HL-60/S4 treated with retinoic acid at 250 ng/mL for 4 days and 3 days (cell line): ENCODE measurements at regions not wholly inside any gene's neighbourhood (a gene's known extent, or its start where the extent isn't known, plus 50 kb on each side); places are given as distances from the start of the nearest gene placed in this dataset.
"Not testable (repeated sequence)": the region's sequence is repeated elsewhere in the genome, so short reads cannot be mapped to it uniquely, and the experiment has no call there.

ENCODE experiments used
- in situ Hi-C: fragments of 300-500 bp; cut with MboI; formaldehyde crosslinking; loops from 2 replicates; pipeline ENCODE4 v1.7.0; 2022; ENCODE audit warnings: low sequenced_read_pairs

DNA sequence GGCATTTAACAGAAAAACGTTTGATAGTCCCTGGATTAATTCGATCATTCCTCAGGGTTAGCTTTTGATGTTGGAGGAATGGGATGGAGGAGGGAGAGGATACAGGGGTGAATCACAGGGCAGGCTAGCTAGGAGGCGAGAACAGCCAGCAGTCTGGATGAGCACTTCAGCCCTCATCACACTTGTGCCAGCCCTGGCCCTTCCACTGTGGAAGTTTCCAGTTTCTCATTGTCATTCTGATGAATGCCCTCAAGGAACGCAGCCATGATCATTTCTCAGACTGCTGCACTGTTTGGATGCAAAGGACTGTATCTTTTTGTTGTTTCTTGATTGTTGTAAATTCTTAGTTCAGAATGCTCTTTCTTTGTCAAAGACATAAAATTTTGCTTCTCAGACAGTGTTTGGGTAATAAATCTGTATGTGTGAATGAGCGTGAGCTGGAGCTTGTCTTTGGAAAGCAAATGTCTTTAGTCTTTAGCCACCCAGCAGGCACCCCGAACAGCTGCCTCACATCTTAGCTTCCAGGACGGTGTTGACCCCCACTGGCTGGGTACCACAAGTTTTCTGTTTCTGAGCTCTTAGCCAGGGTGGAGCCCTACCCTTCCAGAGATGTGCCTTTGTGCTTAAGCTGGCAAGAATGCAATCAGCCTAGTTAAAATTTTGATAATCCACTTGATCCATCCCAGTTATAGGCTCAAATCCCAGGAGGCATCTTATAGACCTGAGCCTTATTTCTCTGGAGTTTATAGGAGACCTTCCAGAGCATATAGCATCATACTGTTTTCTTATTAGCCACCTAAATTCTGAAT lies 121.1 kb downstream of the PDCD6IP start:
- in situ Hi-C loops, result no loop called here

DNA sequence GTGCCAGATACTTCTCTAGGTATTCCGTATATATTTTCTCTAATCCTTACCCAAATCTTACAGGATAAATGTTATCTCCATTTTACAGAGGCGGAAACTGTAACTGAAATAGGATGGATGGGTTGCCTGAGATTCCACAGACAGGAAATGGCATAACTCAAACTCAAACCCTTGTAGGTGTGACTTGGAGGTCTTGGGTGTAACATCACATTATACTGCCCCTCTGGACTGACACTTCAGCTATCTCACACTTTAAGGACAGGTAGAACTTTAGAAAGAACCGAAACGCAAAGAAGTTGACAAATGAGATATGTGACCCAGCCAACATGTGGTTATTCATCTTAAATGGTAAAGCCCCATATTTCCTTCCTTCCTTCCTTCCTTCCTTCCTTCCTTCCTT lies 122.1 kb downstream of the PDCD6IP start:
- in situ Hi-C loops, result no loop called here

- in situ Hi-C loops, result no loop called here
These were observed 123.2 kb downstream of the PDCD6IP start for GRCh38 chr3:33921608-33922007.

DNA sequence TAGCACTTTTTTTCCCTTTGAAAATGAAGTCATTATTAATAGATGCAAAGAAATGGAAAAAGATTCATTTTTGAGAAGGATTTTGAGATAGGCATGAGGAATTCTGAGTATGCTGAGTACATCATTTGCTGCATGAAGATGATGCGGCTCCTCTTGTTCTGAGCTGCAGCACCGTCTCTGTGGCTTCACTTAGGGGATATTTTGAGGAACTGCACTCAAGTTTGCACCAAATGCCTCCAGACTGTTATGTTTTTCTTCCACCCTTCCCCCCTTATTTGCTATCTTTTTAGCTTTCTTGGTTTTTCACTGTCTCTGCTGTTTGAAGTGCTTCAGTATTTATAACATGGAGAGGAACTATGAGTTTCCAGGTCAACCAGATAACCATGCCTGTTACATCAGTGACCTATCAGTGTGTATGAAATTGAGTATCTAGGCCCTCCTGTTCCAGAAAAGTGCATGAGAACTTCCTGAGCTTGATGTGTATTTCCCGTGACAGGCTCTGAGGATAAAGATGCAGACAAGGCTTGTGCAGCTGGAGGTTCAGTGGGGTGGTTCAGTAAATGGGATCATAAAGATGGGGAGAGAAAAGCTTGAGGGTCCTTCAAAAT lies 128.7 kb downstream of the PDCD6IP start:
- in situ Hi-C loops, result no loop called here

DNA sequence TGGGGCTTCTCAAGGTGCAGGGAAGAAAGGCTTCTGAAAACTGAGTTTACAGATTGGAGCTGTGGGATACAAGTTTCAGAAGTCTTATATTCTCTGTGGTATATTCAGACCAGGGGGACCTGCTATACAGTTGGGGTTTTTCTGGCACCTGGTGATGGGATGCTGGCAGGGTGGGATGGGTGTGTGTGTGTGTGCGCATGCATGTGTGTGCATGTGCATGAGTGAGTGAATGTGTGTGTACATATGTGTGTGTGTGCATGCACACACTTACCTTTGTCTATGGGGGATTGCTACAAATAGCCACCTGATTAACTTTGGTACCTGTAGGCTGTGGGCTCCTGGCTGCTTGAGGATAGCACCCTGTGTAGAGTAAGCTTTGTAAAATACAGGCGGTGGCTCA lies 131.4 kb downstream of the PDCD6IP start:
- in situ Hi-C loops, result no loop called here

DNA sequence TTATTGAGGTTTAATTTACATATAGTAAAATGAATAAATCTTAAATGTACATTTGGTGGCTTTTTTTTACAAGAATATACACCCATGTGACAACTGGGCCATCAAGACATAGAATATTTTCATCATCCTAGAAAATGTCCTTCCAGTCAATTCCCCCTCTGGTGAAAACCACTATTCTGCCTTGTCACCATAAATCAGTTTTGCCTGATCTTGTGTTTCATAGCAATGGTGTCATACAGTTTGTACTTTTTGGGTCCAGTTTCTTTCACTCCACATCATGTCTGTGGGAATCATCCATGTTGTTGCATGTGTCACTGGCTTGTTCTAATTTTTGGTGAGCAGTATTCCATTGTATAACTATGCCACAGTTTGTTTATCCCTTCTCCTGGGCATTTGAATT lies 133.1 kb downstream of the PDCD6IP start:
- in situ Hi-C loops, result no loop called here

DNA sequence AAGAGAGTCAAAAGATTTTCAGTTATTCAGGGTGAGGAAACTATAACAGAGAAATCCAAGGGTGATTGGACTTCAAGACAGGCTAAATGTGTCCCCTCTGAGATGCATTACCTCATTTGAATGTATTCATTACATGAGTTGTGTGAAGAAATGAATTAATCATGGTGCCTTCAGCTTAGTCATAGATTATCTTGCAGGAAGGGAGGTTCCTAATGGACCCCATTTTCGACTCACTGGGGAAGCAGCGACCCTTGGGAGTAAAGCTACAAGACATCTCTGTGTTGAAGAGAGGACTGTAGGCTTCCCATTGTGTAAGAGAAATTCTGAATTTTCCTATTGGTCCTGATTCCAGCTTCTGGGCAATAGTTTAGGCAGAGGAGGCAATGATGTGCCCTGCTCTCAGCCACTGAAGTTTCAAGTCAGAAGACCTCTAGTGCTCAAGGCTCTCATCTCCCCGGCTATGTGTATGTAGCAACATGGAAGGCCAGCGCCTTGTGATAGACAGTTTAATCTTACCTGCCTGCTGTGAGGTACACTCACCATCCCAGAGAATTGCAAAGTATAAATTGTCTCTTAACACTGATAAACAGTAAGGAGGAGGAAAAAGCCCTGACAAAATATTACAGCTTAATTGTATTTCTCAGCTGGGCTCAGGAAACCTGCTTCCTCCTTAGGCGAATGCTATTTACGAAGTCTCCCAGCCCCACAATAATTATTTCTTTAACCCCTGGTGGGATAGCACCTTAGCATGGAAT lies 133.8 kb downstream of the PDCD6IP start:
- in situ Hi-C loops, result no loop called here

- in situ Hi-C loops, result no loop called here
These were observed 137.9 kb downstream of the PDCD6IP start for GRCh38 chr3:33936171-33936920.

GRCh38 chr3:33936921-33937525 lies 138.6 kb downstream of the PDCD6IP start:
- in situ Hi-C loops, result no loop called here

DNA sequence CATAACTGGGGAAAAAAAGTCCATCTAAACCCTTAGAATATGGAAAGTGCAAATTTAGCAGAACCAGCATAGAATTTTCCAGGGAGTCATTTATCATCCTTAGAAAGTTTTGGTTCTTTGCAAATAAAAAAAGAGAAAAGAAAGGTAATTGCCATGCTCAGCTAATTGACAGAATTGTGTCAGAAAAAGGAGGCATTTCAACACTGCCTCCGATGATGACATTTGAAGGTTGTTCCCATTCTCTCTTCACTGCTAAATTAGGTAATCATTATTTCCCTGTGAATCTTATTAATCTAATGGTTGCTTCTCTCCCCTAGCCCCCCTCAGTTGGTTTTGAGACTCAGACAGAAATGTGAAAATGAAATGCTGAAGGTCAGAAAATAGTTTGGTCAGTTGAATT lies 139.2 kb downstream of the PDCD6IP start:
- in situ Hi-C loops, result no loop called here

- in situ Hi-C loops, result no loop called here
These were observed 141.7 kb downstream of the PDCD6IP start for GRCh38 chr3:33940149-33940548.

DNA sequence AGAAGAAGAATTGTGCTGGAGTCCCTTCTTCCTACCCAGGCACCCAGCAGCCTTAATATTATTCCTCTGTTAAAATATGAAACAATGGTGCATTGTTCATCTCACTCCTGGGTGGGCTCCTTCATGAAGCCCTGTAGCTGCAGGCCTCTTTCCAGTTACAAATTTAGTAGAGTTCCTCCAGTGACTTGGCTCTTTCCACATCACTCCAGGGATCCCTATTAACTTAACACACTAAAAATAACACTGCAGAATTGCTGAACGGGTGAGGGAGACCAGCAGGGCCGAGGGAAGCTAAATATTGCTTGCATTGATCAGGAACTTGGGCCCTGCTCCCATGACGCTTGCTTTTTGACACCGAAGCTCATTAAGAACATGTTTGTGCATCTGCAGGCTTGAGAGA lies 142.3 kb downstream of the PDCD6IP start:
- in situ Hi-C loops, result no loop called here

GRCh38 chr3:33941804-33942203 lies 143.4 kb downstream of the PDCD6IP start:
- in situ Hi-C loops, result no loop called here

GRCh38 chr3:33942483-33943150 lies 144.2 kb downstream of the PDCD6IP start:
- in situ Hi-C loops, result no loop called here

GRCh38 chr3:33943277-33943676 lies 144.8 kb downstream of the PDCD6IP start:
- in situ Hi-C loops, result no loop called here

DNA sequence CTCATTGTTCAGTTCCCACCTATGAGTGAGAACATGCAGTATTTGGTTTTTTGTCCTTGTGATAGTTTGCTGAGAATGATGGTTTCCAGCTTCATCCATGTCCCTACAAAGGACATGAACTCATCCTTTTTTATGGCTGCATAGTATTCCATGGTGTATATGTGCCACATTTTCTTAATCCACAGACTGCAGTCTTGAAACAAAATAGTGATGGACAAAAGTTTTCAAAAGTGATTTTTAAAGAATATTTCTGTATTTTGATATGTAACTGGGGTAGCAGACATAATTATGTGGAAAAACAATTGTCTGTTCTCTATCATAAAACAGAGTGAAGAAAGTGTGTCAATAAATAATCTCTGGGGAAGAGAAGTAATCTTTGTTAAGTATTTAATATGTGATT lies 148.2 kb downstream of the PDCD6IP start:
- in situ Hi-C loops, result not testable (repeated sequence)

- in situ Hi-C loops, result no loop called here
These were observed 149.1 kb downstream of the PDCD6IP start for GRCh38 chr3:33947272-33948195.

DNA sequence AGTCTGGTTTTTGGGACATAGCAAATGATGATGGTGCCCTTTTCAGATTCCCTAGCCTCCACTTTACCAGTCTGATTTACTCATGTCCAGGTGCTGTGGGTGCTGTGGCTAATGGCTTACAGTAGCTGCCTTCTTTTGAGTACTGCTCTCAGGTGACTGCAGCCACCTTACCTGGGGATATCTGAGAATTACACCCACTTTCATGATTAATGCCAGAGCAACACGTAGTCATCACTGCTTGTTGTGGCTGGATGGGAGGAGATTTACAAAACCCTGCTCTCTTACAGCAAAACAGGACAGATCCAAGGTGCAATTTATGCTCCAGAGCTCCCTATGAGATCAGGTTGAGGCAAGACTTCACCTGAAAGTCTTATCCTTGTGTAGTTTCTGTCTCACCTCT lies 150.6 kb downstream of the PDCD6IP start:
- in situ Hi-C loops, result no loop called here

DNA sequence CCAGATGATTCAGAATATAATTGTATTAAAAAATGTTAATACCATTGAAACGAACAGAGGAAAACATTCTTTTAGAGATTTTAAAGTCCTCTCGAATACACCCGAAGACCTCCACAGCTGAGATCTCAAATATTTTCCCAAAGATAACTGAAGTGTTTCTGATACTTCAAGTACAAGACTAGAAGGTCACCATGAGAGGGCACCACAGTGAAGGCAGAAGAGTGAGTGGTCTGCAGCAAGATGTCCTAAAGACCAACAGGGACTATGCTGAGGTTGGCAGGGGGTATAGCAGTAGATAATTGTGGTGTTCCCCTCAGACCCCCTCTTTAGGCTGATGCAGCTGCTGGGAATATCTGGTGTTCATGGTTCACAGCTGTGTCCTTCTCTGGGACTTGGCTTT lies 156.5 kb downstream of the PDCD6IP start:
- in situ Hi-C loops, result no loop called here
